Lower leg skin (tissue), 3 donors: ENCODE measurements at regions not wholly inside any gene's neighbourhood (a gene's known extent, or its start where the extent isn't known, plus 50 kb on each side); places are given as distances from the start of the nearest gene placed in this dataset.

Experiments used
- CTCF ChIP-seq, 3 donors: fragments of 450-650 bp; IDR thresholded peaks; one replicate each; pipeline ENCODE4 v1.5.1; 2016; ENCODE audit warnings: antibody characterized with exemption in 3 of 3, mild to moderate bottlenecking in 3 of 3, moderate library complexity in 2 of 3
- POLR2A ChIP-seq, 2 donors: fragments of 450-650 bp; IDR thresholded peaks; one replicate each; pipeline ENCODE4 v1.6.1; 2016 to 2017; ENCODE audit warnings: antibody characterized with exemption in 2 of 2, mild to moderate bottlenecking in 1 of 2, moderate library complexity in 1 of 2

- no peak for TF ChIP-seq CTCF (IDR thresholded peaks at IDR 0.05)
- TF ChIP-seq POLR2A (IDR thresholded peaks at IDR 0.05): no peak
Measured at GRCh38 chr10:61332581-61332980, 120.6 kb downstream of the TMEM26 start.
